AG09319 (cell line): ENCODE measurements at regions not wholly inside any gene's neighbourhood (a gene's known extent, or its start where the extent isn't known, plus 50 kb on each side); places are given as distances from the start of the nearest gene placed in this dataset.

Source experiments
- DNase-seq: peaks from one replicate; pipeline ENCODE4 v3.0.0-alpha.2; 2010; ENCODE audit warnings: low read depth; ENCODE audit errors: extremely low read depth
- TF ChIP-seq, protein P1 (sequence below): IDR thresholded peaks from 2 replicates; pipeline ENCODE4 v1.5.1; 2011; ENCODE audit warnings: low read depth, mild to moderate bottlenecking, inconsistent platforms, low read length, moderate library complexity

DNA sequence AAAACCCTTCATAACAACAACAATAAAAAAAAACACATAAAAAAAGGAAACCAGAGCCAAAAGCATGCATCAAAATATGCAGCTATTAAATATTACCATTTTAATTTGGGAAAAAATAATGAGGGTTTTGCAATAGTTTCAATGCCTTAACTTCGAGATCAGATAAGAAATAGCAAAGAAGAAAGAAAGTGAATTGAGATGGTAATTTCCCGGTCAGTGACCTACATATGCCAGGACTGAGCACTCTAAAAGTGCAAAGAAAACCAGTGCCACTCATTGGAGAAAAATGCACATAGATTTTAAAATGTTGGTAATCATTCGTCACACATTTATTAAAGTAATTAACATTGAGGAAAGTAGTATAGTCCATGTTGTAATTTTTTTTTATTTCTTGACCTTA, 944.2 kb downstream of the EFNB2 start:
- TF ChIP-seq, protein P1, sequence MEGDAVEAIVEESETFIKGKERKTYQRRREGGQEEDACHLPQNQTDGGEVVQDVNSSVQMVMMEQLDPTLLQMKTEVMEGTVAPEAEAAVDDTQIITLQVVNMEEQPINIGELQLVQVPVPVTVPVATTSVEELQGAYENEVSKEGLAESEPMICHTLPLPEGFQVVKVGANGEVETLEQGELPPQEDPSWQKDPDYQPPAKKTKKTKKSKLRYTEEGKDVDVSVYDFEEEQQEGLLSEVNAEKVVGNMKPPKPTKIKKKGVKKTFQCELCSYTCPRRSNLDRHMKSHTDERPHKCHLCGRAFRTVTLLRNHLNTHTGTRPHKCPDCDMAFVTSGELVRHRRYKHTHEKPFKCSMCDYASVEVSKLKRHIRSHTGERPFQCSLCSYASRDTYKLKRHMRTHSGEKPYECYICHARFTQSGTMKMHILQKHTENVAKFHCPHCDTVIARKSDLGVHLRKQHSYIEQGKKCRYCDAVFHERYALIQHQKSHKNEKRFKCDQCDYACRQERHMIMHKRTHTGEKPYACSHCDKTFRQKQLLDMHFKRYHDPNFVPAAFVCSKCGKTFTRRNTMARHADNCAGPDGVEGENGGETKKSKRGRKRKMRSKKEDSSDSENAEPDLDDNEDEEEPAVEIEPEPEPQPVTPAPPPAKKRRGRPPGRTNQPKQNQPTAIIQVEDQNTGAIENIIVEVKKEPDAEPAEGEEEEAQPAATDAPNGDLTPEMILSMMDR, result no peak
- DNase-seq, result no peak

DNA sequence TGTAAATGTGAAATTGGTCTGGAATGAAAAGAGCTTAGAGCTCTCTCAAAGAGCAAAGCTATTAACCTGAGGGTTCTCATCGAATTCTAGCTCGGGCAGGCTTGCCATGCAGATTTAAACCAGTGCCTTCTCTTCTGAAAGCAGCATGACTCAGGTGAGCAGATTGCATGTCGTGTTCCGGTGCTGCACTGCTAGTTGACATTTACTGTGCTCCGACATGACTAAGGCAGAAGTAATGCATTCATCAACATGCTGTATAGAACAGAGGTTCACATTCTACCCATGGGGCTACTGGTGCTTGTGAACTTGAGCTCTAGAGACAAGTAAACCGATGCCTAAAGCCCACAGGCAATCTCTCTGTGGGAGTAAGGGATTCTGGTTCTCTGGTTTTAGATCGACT, 947.7 kb downstream of the EFNB2 start:
- TF ChIP-seq, protein P1, result no peak
- no peak for DNase-seq

DNA sequence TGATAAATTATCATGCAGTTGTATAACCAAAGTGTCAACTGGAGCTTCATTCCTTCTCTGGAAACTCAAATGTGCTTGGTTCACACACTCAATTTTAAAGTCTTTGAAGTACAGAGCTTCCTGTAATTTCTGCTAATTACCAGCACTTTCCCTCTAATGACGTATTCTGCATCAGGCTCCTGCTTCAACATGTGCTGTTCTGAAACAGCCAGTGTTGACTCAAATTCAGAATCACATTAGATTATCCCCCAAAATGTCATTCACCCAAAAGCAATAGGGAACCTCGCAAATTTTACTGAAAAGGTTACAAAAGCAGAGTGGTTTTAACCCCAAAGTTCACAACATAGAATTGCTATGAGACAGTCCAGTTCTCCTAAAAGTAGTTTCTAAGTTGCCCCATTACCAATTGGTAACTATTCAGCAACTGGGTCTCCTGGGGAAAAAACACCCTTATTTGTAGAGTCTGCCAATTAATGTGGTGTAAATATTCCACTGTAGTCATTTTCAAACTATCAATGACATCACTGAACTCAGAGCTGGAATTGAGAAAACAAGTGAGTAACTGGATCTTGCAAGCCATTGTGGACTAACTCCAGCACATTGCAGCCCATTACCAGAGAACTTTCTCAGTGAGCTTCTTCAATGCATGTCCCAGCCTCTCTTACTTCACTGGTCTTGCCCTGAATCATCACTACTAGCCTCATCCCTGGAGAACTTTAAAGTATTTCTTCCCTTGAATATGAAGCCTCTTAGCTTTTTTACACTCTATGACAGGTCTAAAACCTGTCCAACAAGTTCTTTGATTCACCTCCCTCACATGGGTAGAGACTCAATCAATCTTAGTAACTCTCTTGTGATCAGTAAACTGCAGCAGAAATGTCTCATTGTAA, 955.4 kb downstream of the EFNB2 start:
- TF ChIP-seq, protein P1, result no peak
- DNase-seq, result no peak

DNA sequence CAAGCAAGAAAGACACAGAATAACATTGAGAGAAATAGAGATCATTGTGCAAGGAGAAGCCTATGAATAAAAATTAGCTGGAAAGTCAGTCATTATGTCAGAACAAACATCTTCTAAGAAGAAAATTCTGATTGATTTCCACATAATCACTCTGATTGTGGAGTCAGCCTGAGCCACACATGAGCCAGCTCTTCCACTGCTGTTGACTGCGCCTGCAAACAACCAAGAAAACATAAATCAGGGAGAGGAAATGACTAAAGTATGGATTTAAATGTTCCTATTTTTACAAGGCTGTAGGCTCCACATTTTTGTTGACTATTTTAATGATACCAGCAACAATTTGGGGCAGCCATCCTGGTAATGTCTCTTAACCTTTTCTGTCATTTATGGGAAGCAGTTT, 962.3 kb downstream of the EFNB2 start:
- DNase-seq, result no peak
- TF ChIP-seq, protein P1, result no peak

DNA sequence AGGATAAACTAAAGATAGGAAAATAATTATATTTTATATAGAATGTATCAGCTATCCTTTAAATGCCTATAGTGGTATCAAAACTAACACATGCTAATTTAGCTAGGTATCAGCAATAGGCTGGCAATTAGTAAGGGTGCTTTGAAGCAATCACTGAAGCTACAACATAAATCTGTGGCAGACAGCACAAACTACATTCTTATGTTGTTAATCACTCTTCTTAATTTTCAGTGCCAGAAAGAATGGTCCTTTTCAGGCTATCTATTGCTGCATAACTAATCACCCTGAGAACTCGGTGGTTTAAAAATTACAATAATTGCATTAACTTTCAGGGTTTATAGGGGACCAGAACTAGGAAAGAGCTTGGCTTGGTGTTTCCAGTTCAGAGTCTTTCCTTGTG, 963.1 kb downstream of the EFNB2 start:
- TF ChIP-seq, protein P1, result no peak
- DNase-seq, result no peak

DNA sequence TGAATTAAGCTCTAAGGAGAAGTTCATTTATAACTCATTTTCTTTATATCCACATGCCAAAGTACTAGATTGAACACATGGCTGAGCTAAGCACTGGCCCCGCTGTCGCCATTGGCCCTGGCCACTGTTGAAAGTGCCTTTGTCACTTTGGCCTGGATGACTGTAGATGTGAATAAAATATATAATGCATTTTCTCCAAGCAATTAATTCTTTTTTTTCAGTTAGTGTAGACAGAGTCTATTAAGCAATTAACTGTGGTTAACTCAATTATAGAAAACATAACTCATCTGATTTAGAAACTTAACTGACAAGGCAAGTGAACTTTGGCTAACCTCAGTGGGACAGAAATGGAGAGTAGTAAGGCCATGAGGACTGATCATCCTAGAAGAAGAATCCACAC, 965.6 kb downstream of the EFNB2 start:
- no peak for DNase-seq
- TF ChIP-seq, protein P1, result no peak

DNA sequence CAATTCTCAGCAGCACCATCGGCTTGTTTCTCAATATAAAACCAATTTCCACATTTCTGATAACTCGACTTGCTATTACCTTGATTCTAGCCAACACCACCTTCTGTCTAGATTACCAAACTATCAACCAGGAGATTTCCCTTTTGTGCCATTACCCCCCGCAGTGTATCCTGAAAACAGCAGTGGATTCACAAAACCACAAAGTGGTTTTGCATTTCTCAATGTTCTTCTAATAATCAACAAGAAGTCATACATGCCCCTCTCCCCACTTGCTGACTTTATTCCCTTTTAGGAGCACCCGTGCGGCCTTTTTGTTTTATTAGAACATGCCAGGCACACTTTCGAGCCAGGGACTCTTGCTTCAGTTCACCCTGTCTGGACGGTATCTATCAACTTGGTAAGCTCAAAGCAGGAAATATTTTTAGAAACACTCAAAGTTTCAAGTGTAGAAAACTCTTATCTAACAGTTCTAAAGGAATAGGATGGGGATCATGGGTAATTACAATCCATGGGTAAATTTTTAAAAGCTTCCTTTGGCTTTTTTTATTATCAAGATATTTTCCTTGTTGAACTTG, 967.4 kb downstream of the EFNB2 start:
- TF ChIP-seq, protein P1, result no peak
- DNase-seq, result no peak
